ENCODE measurements at regions not wholly inside any gene's neighbourhood (a gene's known extent, or its start where the extent isn't known, plus 50 kb on each side); places are given as distances from the start of the nearest gene placed in this dataset.

DNA sequence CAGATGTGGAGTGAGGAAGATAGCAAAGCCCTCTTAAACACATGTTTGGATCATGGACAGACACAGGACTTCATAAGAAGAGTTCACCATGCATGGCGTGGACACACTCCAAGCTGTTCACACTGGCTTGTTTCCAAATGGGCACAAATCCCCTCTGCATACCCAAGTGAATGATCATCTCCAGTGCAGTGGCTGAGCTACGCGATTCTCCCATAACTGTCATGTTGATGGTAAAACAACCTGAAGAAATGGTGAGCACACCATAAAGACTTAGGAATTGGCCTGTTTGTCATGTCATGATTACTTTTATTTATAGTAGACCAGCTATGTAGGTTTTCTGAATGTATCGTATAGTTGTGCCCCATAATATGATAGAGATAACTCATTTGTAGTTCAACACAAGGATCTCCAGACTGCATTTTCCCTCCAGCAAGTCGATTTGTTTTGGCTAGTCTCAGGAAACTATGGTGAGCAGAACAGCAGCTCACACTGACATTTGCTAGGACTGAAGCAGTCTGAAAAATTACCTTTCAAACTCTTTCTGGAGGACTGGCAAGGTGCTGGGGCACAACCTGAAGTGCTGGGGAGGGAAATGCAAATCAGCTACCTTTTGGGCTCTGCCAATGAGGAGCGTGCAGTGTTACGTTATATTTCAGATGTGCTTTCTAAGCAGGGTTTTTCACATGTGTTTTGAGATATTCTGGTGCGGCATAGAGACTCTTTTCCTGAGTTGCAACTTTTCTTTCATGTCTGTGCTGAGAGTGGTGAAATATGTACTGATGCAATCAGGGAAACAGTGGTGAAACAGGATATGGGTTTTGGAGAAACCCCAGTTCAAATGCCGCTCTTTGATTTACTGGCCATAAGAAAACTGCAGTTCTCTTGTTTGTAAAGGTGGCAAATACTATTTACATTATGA is 629.6 kb upstream of the DPP6 start:
- DNase-seq, result no peak
- no peaks in the 10 kb centered on the region for H3K27me3 ChIP-seq (ENCODE audit: control insufficient read depth, insufficient read depth, low read length)
- H3K4me1 ChIP-seq (ENCODE audit: control insufficient read depth, insufficient read depth, low read length), result no peaks in the 10 kb centered on the region
- no peaks in the 10 kb centered on the region for H3K36me3 ChIP-seq (ENCODE audit: control insufficient read depth, insufficient read depth, low read length)
- H3K9me3 ChIP-seq (ENCODE audit: control insufficient read depth, low read depth, low read length), result no peaks in the 10 kb centered on the region
- H3K27ac ChIP-seq (ENCODE audit: low read length), result no peak overlapping the region
- WGBS (ENCODE audit: insufficient coverage, low lambda C conversion rate), result no CpG with 5 or more reads among the region's 9 CpGs
- no peak overlapping the region for H3K4me3 ChIP-seq (ENCODE audit: low read length)

DNA sequence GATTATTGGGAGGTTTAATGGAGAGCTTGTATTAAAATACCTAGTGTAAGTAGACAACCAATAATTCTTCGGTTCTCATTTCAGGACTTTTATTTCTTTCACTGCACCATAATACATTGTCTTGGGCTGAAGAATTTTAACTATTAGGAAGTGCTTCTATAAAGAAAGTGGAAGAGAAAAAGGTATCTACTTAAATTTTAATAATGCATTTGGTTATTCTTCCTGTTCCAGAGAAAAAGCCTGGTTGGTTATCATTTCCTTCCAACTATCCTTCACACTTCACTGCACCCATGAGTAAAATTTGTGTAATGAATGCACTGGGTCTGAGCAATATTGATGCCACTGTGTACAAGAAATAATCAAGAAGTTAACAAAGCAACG is 629.0 kb upstream of the DPP6 start:
- WGBS (ENCODE audit: insufficient coverage, low lambda C conversion rate), result 79% methylated on average over 2 of the region's 2 CpGs
- H3K9me3 ChIP-seq (ENCODE audit: control insufficient read depth, low read depth, low read length), result no peaks in the 10 kb centered on the region
- DNase-seq, result no peak
- no peaks in the 10 kb centered on the region for H3K36me3 ChIP-seq (ENCODE audit: control insufficient read depth, insufficient read depth, low read length)
- H3K4me1 ChIP-seq (ENCODE audit: control insufficient read depth, insufficient read depth, low read length), result no peaks in the 10 kb centered on the region
- no peaks in the 10 kb centered on the region for H3K27me3 ChIP-seq (ENCODE audit: control insufficient read depth, insufficient read depth, low read length)
- H3K4me3 ChIP-seq (ENCODE audit: low read length), result no peak overlapping the region
- H3K27ac ChIP-seq (ENCODE audit: low read length), result no peak overlapping the region

- 82% methylated on average over 2 of the region's 5 CpGs for WGBS (ENCODE audit: insufficient coverage, low lambda C conversion rate)
- H3K4me1 ChIP-seq (ENCODE audit: control insufficient read depth, insufficient read depth, low read length), result no peaks in the 10 kb centered on the region
- DNase-seq, result no peak
- no peak overlapping the region for H3K27ac ChIP-seq (ENCODE audit: low read length)
- no peaks in the 10 kb centered on the region for H3K27me3 ChIP-seq (ENCODE audit: control insufficient read depth, insufficient read depth, low read length)
- no peak overlapping the region for H3K4me3 ChIP-seq (ENCODE audit: low read length)
- H3K36me3 ChIP-seq (ENCODE audit: control insufficient read depth, insufficient read depth, low read length), result no peaks in the 10 kb centered on the region
- no peaks in the 10 kb centered on the region for H3K9me3 ChIP-seq (ENCODE audit: control insufficient read depth, low read depth, low read length)
Measured at GRCh38 chr7:153430931-153431330, 621.3 kb upstream of the DPP6 start.

- DNase-seq, result no peak
- H3K9me3 ChIP-seq (ENCODE audit: control insufficient read depth, low read depth, low read length), result no peaks in the 10 kb centered on the region
- H3K4me3 ChIP-seq (ENCODE audit: low read length), result no peak overlapping the region
- no peaks in the 10 kb centered on the region for H3K27me3 ChIP-seq (ENCODE audit: control insufficient read depth, insufficient read depth, low read length)
- no peaks in the 10 kb centered on the region for H3K36me3 ChIP-seq (ENCODE audit: control insufficient read depth, insufficient read depth, low read length)
- H3K27ac ChIP-seq (ENCODE audit: low read length), result no peak overlapping the region
- WGBS (ENCODE audit: insufficient coverage, low lambda C conversion rate), result 19% methylated on average over 3 of the region's 8 CpGs
- no peaks in the 10 kb centered on the region for H3K4me1 ChIP-seq (ENCODE audit: control insufficient read depth, insufficient read depth, low read length)
Measured at GRCh38 chr7:153432063-153432462, 620.1 kb upstream of the DPP6 start.

GRCh38 chr7:153433223-153433622 is 619.0 kb upstream of the DPP6 start:
- Histone ChIP-seq H3K9me3 (ENCODE audit: control insufficient read depth, low read depth, low read length) (no peaks in the 10 kb centered on the region), H3K27ac (ENCODE audit: low read length) (no peak overlapping the region), H3K4me1 (ENCODE audit: control insufficient read depth, insufficient read depth, low read length) (no peaks in the 10 kb centered on the region), H3K4me3 (ENCODE audit: low read length) (no peak overlapping the region), H3K36me3 (ENCODE audit: control insufficient read depth, insufficient read depth, low read length) (no peaks in the 10 kb centered on the region), H3K27me3 (ENCODE audit: control insufficient read depth, insufficient read depth, low read length) (no peaks in the 10 kb centered on the region)
- DNase-seq, result no peak
- WGBS (ENCODE audit: insufficient coverage, low lambda C conversion rate), result no CpG with 5 or more reads among the region's 8 CpGs

DNA sequence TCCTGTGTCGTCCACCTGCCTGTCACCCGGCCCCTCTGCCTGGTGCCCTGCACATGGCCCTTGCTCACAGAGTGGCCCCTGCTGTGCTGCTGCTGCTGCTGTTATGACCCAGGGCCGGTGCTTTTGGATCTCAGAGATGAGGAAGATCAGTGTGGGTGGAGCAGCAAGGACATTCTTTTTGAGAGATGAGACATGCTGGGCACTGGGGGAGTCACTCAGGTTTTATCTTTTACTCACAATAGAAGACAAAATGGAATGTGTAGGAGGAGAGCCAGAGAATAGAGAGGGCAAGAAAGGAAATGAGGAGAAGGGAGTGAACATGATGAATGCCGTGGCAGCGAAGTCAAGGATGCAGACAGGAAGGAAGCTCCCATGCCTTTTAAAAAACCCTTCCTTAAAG is 611.5 kb upstream of the DPP6 start:
- no peaks in the 10 kb centered on the region for H3K4me1 ChIP-seq (ENCODE audit: control insufficient read depth, insufficient read depth, low read length)
- no peaks in the 10 kb centered on the region for H3K9me3 ChIP-seq (ENCODE audit: control insufficient read depth, low read depth, low read length)
- no peak for DNase-seq
- no peaks in the 10 kb centered on the region for H3K27me3 ChIP-seq (ENCODE audit: control insufficient read depth, insufficient read depth, low read length)
- H3K36me3 ChIP-seq (ENCODE audit: control insufficient read depth, insufficient read depth, low read length), result no peaks in the 10 kb centered on the region
- H3K4me3 ChIP-seq (ENCODE audit: low read length), result no peak overlapping the region
- 67% methylated on average over 2 of the region's 5 CpGs for WGBS (ENCODE audit: insufficient coverage, low lambda C conversion rate)
- H3K27ac ChIP-seq (ENCODE audit: low read length), result no peak overlapping the region

- no peaks in the 10 kb centered on the region for H3K27me3 ChIP-seq (ENCODE audit: control insufficient read depth, insufficient read depth, low read length)
- H3K9me3 ChIP-seq (ENCODE audit: control insufficient read depth, low read depth, low read length), result no peaks in the 10 kb centered on the region
- no peaks in the 10 kb centered on the region for H3K36me3 ChIP-seq (ENCODE audit: control insufficient read depth, insufficient read depth, low read length)
- H3K4me3 ChIP-seq (ENCODE audit: low read length), result no peak overlapping the region
- H3K27ac ChIP-seq (ENCODE audit: low read length), result no peak overlapping the region
- DNase-seq, result no peak
- H3K4me1 ChIP-seq (ENCODE audit: control insufficient read depth, insufficient read depth, low read length), result no peaks in the 10 kb centered on the region
- no CpG with 5 or more reads among the region's 7 CpGs for WGBS (ENCODE audit: insufficient coverage, low lambda C conversion rate)
Measured at GRCh38 chr7:153443032-153443701, 609.0 kb upstream of the DPP6 start.

DNA sequence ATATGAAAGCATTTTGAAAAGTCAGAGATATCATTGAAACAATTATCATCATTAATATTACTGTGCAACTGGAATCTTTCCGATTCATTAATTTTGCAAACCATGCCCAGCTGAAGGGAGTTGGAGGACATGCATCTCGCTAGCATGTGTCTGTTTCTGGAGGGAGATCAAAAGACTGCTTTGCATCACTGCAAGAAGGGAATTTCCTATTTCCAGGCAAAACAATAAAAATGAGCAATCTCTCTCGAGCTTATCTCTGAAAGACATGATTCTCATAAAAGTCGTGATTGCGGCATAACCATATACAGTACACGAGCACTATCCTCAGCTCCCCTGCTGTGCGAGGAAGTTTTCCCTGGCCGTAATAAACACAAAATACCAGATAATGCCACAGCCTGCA is 607.6 kb upstream of the DPP6 start:
- Histone ChIP-seq H3K27me3 (ENCODE audit: control insufficient read depth, insufficient read depth, low read length) (no peaks in the 10 kb centered on the region), H3K4me3 (ENCODE audit: low read length) (no peak overlapping the region), H3K36me3 (ENCODE audit: control insufficient read depth, insufficient read depth, low read length) (no peaks in the 10 kb centered on the region), H3K9me3 (ENCODE audit: control insufficient read depth, low read depth, low read length) (no peaks in the 10 kb centered on the region), H3K27ac (ENCODE audit: low read length) (no peak overlapping the region), H3K4me1 (ENCODE audit: control insufficient read depth, insufficient read depth, low read length) (no peaks in the 10 kb centered on the region)
- 70% methylated on average over 2 of the region's 8 CpGs for WGBS (ENCODE audit: insufficient coverage, low lambda C conversion rate)
- DNase-seq, result no peak

- Histone ChIP-seq H3K4me1 (ENCODE audit: control insufficient read depth, insufficient read depth, low read length) (no peaks in the 10 kb centered on the region), H3K9me3 (ENCODE audit: control insufficient read depth, low read depth, low read length) (no peaks in the 10 kb centered on the region), H3K4me3 (ENCODE audit: low read length) (no peak overlapping the region), H3K27ac (ENCODE audit: low read length) (no peak overlapping the region), H3K27me3 (ENCODE audit: control insufficient read depth, insufficient read depth, low read length) (no peaks in the 10 kb centered on the region), H3K36me3 (ENCODE audit: control insufficient read depth, insufficient read depth, low read length) (no peaks in the 10 kb centered on the region)
- 89% methylated on average over 2 of the region's 5 CpGs for WGBS (ENCODE audit: insufficient coverage, low lambda C conversion rate)
- no peak for DNase-seq
Measured at GRCh38 chr7:153445641-153446040, 606.6 kb upstream of the DPP6 start.

DNA sequence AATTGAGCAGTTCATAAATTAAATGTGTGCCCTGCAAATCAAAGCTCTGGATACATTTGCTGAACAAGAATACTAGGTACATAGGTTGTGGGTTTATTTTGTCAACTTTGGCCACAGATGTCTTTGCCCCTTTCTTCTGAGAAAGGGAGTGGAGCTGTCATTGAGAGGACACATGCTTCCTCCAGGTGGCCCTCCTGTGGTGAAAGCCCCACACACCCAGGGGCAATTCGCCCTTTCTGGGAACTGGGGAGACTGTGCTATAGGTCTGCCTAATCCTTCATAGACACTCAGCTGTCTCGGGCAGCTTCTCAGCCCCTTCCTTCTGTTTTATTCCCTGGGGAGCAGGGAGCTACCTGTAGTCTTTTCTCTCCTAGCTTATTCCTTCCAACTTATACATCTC is 605.7 kb upstream of the DPP6 start:
- no peaks in the 10 kb centered on the region for H3K27me3 ChIP-seq (ENCODE audit: control insufficient read depth, insufficient read depth, low read length)
- H3K4me3 ChIP-seq (ENCODE audit: low read length), result no peak overlapping the region
- DNase-seq, result no peak
- H3K4me1 ChIP-seq (ENCODE audit: control insufficient read depth, insufficient read depth, low read length), result no peaks in the 10 kb centered on the region
- H3K36me3 ChIP-seq (ENCODE audit: control insufficient read depth, insufficient read depth, low read length), result no peaks in the 10 kb centered on the region
- H3K9me3 ChIP-seq (ENCODE audit: control insufficient read depth, low read depth, low read length), result no peaks in the 10 kb centered on the region
- H3K27ac ChIP-seq (ENCODE audit: low read length), result no peak overlapping the region
- WGBS (ENCODE audit: insufficient coverage, low lambda C conversion rate), result no CpG with 5 or more reads among the region's 2 CpGs

Measured in large intestine (tissue), 3 donors.